GM19324 (cell line): ENCODE measurements at regions not wholly inside any gene's neighbourhood (a gene's known extent, or its start where the extent isn't known, plus 50 kb on each side); places are given as distances from the start of the nearest gene placed in this dataset.

Source experiments
- ATAC-seq: cut with Tn5 transposase; IDR thresholded peaks from one replicate; pipeline ENCODE4 v1.9.1; 2021; ENCODE audit warnings: mild to moderate bottlenecking, moderate library complexity; ENCODE audit not compliant: unreplicated experiment, low FRiP score

GRCh38 chr4:71151054-71151453 lies 157.6 kb downstream of the DCK start:
- ATAC-seq = no peak

- ATAC-seq = no peak
Measured at GRCh38 chr4:71156616-71157015, 163.2 kb downstream of the DCK start.

GRCh38 chr4:71162386-71162785 lies 168.9 kb downstream of the DCK start:
- ATAC-seq = no peak

- ATAC-seq = no peak
Measured at GRCh38 chr4:71163317-71163716, 169.9 kb downstream of the DCK start.

- no peak for ATAC-seq
Measured at GRCh38 chr4:71167083-71167482, 171.7 kb upstream of the SLC4A4 start.

- ATAC-seq = no peak
Measured at GRCh38 chr4:71171592-71171991, 167.2 kb upstream of the SLC4A4 start.

GRCh38 chr4:71181332-71181731 lies 157.5 kb upstream of the SLC4A4 start:
- ATAC-seq = no peak

- peak; percentile 53 for ATAC-seq
Measured at GRCh38 chr4:71184195-71184781, 154.5 kb upstream of the SLC4A4 start.

- ATAC-seq = no peak
Measured at GRCh38 chr4:71185037-71185436, 153.8 kb upstream of the SLC4A4 start.

GRCh38 chr4:71186257-71186565 lies 152.6 kb upstream of the SLC4A4 start:
- no peak for ATAC-seq

GRCh38 chr4:71186566-71187403 lies 152.0 kb upstream of the SLC4A4 start:
- ATAC-seq = peak; percentile 30

- peak; percentile 25 for ATAC-seq
Measured at GRCh38 chr4:71187404-71188155, 151.2 kb upstream of the SLC4A4 start.

GRCh38 chr4:71188156-71188640 lies 150.6 kb upstream of the SLC4A4 start:
- no peak for ATAC-seq

- no peak for ATAC-seq
Measured at GRCh38 chr4:71188951-71189350, 149.9 kb upstream of the SLC4A4 start.

- no peak for ATAC-seq
Measured at GRCh38 chr4:71189471-71189870, 149.3 kb upstream of the SLC4A4 start.

GRCh38 chr4:71194454-71194853 lies 144.4 kb upstream of the SLC4A4 start:
- ATAC-seq = no peak

- ATAC-seq = no peak
Measured at GRCh38 chr4:71195924-71196323, 142.9 kb upstream of the SLC4A4 start.

- ATAC-seq = no peak
Measured at GRCh38 chr4:71198958-71199357, 139.9 kb upstream of the SLC4A4 start.

- no peak for ATAC-seq
Measured at GRCh38 chr4:71201057-71201456, 137.8 kb upstream of the SLC4A4 start.

GRCh38 chr4:71201817-71202576 lies 136.8 kb upstream of the SLC4A4 start:
- no peak for ATAC-seq

GRCh38 chr4:71202705-71203104 lies 136.1 kb upstream of the SLC4A4 start:
- no peak for ATAC-seq
